ENCODE measurements at regions not wholly inside any gene's neighbourhood (a gene's known extent, or its start where the extent isn't known, plus 50 kb on each side); places are given as distances from the start of the nearest gene placed in this dataset.
"Not testable (repeated sequence)": the region's sequence is repeated elsewhere in the genome, so short reads cannot be mapped to it uniquely, and the experiment has no call there.

DNA sequence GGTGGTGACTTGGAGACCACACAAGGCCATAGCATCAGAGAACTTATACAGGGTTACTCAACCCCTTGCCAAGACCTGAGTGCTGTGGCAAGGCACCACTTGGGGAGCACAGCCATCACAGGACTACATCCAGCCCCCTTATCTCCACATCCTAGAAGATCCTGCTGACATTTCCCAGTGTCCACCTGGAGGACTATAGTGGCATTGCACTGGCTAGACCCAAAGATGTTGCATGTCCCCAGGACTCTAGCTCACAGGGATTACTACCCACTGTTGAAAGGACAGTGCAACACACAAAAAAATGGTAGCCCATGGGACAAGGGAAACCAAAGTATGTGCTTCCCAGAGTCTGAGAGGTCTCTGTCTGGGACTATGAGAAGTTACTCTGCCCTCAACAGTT is 411.1 kb upstream of the NUDT12 start:
- no peak for DNase-seq (ENCODE audit: extremely low read depth, low read depth)
- TF ChIP-seq, protein P1, sequence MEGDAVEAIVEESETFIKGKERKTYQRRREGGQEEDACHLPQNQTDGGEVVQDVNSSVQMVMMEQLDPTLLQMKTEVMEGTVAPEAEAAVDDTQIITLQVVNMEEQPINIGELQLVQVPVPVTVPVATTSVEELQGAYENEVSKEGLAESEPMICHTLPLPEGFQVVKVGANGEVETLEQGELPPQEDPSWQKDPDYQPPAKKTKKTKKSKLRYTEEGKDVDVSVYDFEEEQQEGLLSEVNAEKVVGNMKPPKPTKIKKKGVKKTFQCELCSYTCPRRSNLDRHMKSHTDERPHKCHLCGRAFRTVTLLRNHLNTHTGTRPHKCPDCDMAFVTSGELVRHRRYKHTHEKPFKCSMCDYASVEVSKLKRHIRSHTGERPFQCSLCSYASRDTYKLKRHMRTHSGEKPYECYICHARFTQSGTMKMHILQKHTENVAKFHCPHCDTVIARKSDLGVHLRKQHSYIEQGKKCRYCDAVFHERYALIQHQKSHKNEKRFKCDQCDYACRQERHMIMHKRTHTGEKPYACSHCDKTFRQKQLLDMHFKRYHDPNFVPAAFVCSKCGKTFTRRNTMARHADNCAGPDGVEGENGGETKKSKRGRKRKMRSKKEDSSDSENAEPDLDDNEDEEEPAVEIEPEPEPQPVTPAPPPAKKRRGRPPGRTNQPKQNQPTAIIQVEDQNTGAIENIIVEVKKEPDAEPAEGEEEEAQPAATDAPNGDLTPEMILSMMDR (IDR thresholded peaks at IDR 0.05; ENCODE audit: low read depth, low read length, missing control alignments) = peak; percentile 36
- H3K4me3 ChIP-seq (replicated peaks; ENCODE audit: low read depth, low read length) = no peak overlapping the region

GRCh38 chr5:103966295-103966694 is 403.7 kb upstream of the NUDT12 start:
- not testable (repeated sequence) for DNase-seq (ENCODE audit: extremely low read depth, low read depth); H3K4me3 ChIP-seq (replicated peaks; ENCODE audit: low read depth, low read length)

DNA sequence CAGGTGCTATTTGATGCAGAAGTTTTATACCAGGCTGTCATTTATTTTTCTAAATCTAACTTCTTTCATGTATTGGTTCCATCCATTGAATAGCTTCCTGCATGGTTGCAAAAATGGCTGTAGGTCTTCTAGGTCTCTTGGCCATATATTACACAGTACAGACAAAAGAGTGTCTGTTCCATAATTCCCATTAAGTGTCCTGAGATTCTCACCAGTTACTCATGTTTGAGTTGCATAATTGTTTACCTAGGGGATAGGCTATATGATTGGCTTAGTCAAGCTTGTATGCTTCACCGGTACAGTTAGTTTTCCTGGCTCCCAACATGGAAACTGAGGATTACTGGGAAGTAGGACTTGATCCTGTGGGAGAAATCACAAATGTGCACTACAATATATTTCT is 399.4 kb upstream of the NUDT12 start:
- DNase-seq (ENCODE audit: extremely low read depth, low read depth) = no peak
- no peak overlapping the region for H3K4me3 ChIP-seq (replicated peaks; ENCODE audit: low read depth, low read length)
- TF ChIP-seq, protein P1 (IDR thresholded peaks at IDR 0.05; ENCODE audit: low read depth, low read length, missing control alignments) = no peak

DNA sequence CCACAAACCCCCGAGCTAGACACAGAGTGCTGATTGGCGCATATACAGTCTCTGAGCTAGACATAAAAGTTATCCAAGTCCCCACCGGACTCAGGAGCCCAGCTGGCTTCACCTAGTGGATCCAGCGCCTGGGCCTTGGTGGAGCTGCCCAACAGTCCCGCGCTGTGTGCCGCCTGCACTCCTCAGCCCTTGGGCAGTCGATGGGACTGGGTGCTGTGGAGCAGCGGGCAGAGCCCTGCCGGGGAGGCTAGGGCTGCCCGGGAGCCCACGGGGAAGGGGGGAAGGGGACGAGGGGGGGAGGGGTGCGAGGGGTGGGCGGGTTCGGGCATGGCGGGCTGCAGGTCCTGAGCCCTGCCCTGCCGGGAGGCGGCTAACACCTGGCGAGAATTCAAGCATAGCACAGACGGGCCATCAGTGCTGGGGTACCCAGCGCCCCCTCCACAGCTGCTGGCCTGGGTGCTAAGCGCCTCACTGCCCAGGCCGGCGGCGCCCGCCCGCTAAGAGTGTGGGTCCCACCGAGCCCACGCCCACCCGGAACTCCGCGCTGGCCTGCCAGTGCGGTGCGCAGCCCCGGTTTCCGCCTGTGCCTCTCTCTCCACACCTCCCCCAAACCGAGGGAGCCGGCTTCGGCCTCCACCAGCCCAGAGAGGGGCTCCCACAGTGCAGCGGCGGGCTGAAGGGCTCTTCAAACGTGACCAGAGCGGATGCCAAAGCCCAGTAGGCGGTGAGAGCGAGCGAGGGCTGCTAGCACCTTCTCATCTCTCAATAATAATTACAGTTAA is 391.2 kb upstream of the NUDT12 start:
- TF ChIP-seq, protein P1 (IDR thresholded peaks at IDR 0.05; ENCODE audit: low read depth, low read length, missing control alignments) = no peak
- no peak for DNase-seq (ENCODE audit: extremely low read depth, low read depth)
- H3K4me3 ChIP-seq (replicated peaks; ENCODE audit: low read depth, low read length) = no peak overlapping the region

GRCh38 chr5:103951776-103952175 is 389.2 kb upstream of the NUDT12 start:
- H3K4me3 ChIP-seq (replicated peaks; ENCODE audit: low read depth, low read length) = no peak overlapping the region
- TF ChIP-seq, protein P1 (IDR thresholded peaks at IDR 0.05; ENCODE audit: low read depth, low read length, missing control alignments) = no peak
- no peak for DNase-seq (ENCODE audit: extremely low read depth, low read depth)

- DNase-seq (ENCODE audit: extremely low read depth, low read depth) = no peak
- no peak overlapping the region for H3K4me3 ChIP-seq (replicated peaks; ENCODE audit: low read depth, low read length)
- TF ChIP-seq, protein P1 (IDR thresholded peaks at IDR 0.05; ENCODE audit: low read depth, low read length, missing control alignments) = no peak
Observed at GRCh38 chr5:103943230-103943629, 380.6 kb upstream of the NUDT12 start.

GRCh38 chr5:103942587-103943186 is 380.1 kb upstream of the NUDT12 start:
- no peak for DNase-seq (ENCODE audit: extremely low read depth, low read depth)
- no peak overlapping the region for H3K4me3 ChIP-seq (replicated peaks; ENCODE audit: low read depth, low read length)
- TF ChIP-seq, protein P1 (IDR thresholded peaks at IDR 0.05; ENCODE audit: low read depth, low read length, missing control alignments) = no peak

Data from HFF-Myc (cell line).